GM18867 (cell line): ENCODE measurements at regions not wholly inside any gene's neighbourhood (a gene's known extent, or its start where the extent isn't known, plus 50 kb on each side); places are given as distances from the start of the nearest gene placed in this dataset.

ENCODE experiments used
- ATAC-seq: cut with Tn5 transposase; IDR thresholded peaks from one replicate; pipeline ENCODE4 v1.9.1; 2021; ENCODE audit warnings: mild to moderate bottlenecking, moderate library complexity; ENCODE audit not compliant: unreplicated experiment

- no peak for ATAC-seq
Observed at GRCh38 chr6:95142101-95142500, 435.2 kb upstream of the MANEA start.

- no peak for ATAC-seq
Observed at GRCh38 chr6:95142661-95143335, 434.5 kb upstream of the MANEA start.

GRCh38 chr6:95143408-95144180 lies 433.7 kb upstream of the MANEA start:
- ATAC-seq, result no peak

- ATAC-seq, result no peak
Observed at GRCh38 chr6:95145457-95145856, 431.9 kb upstream of the MANEA start.

GRCh38 chr6:95159557-95159956 lies 417.8 kb upstream of the MANEA start:
- ATAC-seq, result no peak

GRCh38 chr6:95169775-95170174 lies 407.6 kb upstream of the MANEA start:
- ATAC-seq, result no peak

- ATAC-seq, result no peak
Observed at GRCh38 chr6:95175927-95176675, 401.2 kb upstream of the MANEA start.

- ATAC-seq, result no peak
Observed at GRCh38 chr6:95185874-95186273, 391.5 kb upstream of the MANEA start.

GRCh38 chr6:95186710-95187109 lies 390.6 kb upstream of the MANEA start:
- no peak for ATAC-seq

GRCh38 chr6:95197590-95197989 lies 379.7 kb upstream of the MANEA start:
- no peak for ATAC-seq

- peak; percentile 96 for ATAC-seq
Observed at GRCh38 chr6:95203153-95203754, 374.1 kb upstream of the MANEA start.

- ATAC-seq, result no peak
Observed at GRCh38 chr6:95204178-95204577, 373.2 kb upstream of the MANEA start.

GRCh38 chr6:95208621-95209020 lies 368.7 kb upstream of the MANEA start:
- ATAC-seq, result no peak

GRCh38 chr6:95209074-95209473 lies 368.3 kb upstream of the MANEA start:
- ATAC-seq, result no peak

- ATAC-seq, result no peak
Observed at GRCh38 chr6:95216555-95216954, 360.8 kb upstream of the MANEA start.

- ATAC-seq, result no peak
Observed at GRCh38 chr6:95227351-95227750, 350.0 kb upstream of the MANEA start.

- ATAC-seq, result no peak
Observed at GRCh38 chr6:95228636-95229035, 348.7 kb upstream of the MANEA start.

GRCh38 chr6:95230071-95230740 lies 347.1 kb upstream of the MANEA start:
- ATAC-seq, result no peak

- ATAC-seq, result no peak
Observed at GRCh38 chr6:95231416-95231815, 345.9 kb upstream of the MANEA start.

- no peak for ATAC-seq
Observed at GRCh38 chr6:95232446-95232845, 344.9 kb upstream of the MANEA start.

- ATAC-seq, result no peak
Observed at GRCh38 chr6:95233879-95234278, 343.5 kb upstream of the MANEA start.
